OCI-LY1 (cell line): ENCODE measurements at regions not wholly inside any gene's neighbourhood (a gene's known extent, or its start where the extent isn't known, plus 50 kb on each side); places are given as distances from the start of the nearest gene placed in this dataset.

ENCODE experiments used
- EZH2 ChIP-seq: fragments of 200-600 bp; sonication (generic), shearing (Covaris generic); IDR thresholded peaks from 2 replicates; pipeline ENCODE4 v1.8.0; 2017; ENCODE audit warnings: borderline replicate concordance, mixed run types, mild to moderate bottlenecking, antibody characterized with exemption, low read length, moderate library complexity, mixed read lengths
- TF ChIP-seq, protein P1 (sequence below): fragments of 200-600 bp; sonication (generic), shearing (Covaris generic); IDR thresholded peaks from 2 replicates; pipeline ENCODE4 v1.5.1; 2017; ENCODE audit warnings: mild to moderate bottlenecking, antibody characterized with exemption, low read length, moderate library complexity, mixed read lengths

DNA sequence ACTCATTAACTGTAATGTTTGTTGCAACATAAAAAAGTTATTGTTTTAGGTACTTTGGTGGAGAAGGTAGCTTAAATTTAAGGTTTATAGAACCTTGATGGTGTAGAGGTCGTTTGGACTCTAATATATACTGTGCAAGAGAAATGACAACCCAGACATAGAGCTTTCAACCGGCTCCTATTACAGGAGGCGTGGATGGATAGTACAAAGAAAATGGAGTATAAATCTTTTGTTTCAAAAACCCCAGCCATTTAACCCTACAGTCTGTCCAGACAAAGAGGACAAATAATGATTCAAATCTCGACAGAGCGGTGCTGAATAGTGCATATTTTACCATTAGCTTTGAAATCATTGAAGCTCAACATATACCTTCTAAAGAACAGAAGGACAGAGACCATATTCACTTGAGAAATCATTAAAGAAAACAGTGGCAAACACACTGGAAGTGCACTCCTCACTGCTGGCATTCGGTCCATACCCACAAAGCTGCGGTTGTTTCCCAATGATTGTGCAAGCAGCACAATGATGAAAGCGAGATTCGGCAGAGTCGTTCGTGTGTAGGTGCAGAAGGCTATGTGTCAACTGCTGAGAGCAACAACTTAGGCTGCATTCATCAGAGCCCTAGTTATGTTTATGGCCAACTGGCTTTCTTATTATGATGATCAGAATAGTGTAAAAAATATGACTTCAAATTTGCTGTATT is 688.6 kb downstream of the NOVA1 start:
- TF ChIP-seq, protein P1, sequence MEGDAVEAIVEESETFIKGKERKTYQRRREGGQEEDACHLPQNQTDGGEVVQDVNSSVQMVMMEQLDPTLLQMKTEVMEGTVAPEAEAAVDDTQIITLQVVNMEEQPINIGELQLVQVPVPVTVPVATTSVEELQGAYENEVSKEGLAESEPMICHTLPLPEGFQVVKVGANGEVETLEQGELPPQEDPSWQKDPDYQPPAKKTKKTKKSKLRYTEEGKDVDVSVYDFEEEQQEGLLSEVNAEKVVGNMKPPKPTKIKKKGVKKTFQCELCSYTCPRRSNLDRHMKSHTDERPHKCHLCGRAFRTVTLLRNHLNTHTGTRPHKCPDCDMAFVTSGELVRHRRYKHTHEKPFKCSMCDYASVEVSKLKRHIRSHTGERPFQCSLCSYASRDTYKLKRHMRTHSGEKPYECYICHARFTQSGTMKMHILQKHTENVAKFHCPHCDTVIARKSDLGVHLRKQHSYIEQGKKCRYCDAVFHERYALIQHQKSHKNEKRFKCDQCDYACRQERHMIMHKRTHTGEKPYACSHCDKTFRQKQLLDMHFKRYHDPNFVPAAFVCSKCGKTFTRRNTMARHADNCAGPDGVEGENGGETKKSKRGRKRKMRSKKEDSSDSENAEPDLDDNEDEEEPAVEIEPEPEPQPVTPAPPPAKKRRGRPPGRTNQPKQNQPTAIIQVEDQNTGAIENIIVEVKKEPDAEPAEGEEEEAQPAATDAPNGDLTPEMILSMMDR, result no peak
- TF ChIP-seq EZH2, result no peak
